HEK293 (cell line): ENCODE measurements at regions not wholly inside any gene's neighbourhood (a gene's known extent, or its start where the extent isn't known, plus 50 kb on each side); places are given as distances from the start of the nearest gene placed in this dataset.

ENCODE experiments used
- ZBTB1 ChIP-seq: fragments of 450-650 bp; formaldehyde crosslinking; IDR thresholded peaks from 2 replicates; pipeline ENCODE4 v1.5.1; 2016; ENCODE audit warnings: missing biosample characterization, missing genetic modification characterization
- TF ChIP-seq, protein P1 (sequence below): fragments of 450-650 bp; formaldehyde crosslinking; IDR thresholded peaks from 2 replicates; pipeline ENCODE4 v1.5.1; 2016; ENCODE audit warnings: missing biosample characterization, missing genetic modification characterization

DNA sequence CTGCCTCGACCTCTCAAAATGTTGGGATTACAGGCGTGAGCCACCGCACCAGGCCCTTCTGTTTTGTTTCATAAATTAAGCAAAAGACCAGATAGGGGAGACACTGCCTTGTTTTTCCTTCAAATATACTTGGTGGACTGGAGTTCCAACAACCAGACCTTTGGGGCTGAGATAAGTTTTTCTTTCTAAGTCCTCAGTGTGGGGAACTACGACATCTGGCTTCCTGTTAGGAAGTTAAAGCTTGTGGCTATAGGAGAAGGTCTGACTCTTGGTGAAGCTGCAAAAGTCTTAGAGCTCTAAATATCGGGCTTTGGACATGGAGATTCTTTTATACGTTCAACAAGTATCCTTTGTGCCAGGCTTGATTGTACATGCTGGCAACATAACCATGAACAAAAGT is 64.1 kb upstream of the EED start:
- TF ChIP-seq, protein P1, sequence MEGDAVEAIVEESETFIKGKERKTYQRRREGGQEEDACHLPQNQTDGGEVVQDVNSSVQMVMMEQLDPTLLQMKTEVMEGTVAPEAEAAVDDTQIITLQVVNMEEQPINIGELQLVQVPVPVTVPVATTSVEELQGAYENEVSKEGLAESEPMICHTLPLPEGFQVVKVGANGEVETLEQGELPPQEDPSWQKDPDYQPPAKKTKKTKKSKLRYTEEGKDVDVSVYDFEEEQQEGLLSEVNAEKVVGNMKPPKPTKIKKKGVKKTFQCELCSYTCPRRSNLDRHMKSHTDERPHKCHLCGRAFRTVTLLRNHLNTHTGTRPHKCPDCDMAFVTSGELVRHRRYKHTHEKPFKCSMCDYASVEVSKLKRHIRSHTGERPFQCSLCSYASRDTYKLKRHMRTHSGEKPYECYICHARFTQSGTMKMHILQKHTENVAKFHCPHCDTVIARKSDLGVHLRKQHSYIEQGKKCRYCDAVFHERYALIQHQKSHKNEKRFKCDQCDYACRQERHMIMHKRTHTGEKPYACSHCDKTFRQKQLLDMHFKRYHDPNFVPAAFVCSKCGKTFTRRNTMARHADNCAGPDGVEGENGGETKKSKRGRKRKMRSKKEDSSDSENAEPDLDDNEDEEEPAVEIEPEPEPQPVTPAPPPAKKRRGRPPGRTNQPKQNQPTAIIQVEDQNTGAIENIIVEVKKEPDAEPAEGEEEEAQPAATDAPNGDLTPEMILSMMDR = no peak
- no peak for TF ChIP-seq ZBTB1
